ENCODE measurements at regions not wholly inside any gene's neighbourhood (a gene's known extent, or its start where the extent isn't known, plus 50 kb on each side); places are given as distances from the start of the nearest gene placed in this dataset.
A peak's percentile ranks its signal among the peaks of the same experiment; 100 is the strongest.

DNA sequence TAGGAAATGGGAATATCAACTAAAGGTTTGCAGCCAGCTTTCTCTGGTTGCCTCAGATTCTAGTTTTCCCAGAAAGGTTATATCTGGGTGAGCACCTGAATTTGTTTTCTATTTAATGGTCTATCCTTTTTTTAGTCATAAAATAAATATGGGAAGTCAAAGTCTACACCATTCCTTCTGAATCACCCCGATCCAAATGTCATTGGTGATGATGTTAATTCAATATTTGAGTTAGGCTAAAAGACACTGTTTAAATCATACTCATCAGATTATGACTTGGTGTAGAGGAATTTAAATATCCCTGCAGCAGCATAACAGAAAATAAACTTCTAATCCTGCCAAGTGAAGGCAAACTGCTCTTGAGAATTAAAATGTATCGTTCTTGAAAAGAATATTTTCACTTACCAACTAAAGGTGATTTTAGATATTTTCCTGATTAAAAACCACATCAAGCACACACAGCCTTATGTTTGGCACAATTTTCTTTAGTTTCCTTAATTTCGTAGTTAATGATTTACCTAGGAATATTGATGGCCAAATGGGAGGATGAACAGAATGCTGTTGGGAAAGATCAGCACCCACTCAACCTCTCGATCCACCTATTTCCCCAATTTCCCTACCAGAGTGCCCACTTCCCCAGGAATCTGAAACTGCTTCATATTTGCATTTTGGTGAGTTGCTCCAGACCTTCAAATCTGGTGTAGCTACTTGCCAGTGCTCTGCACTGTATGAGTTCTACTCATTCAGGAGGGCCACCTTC is 103.1 kb upstream of the TSLP start:
- H3K9me3 ChIP-seq (ENCODE audit: insufficient read depth, low read depth, low read length) = no peaks in the 10 kb centered on the region
- H3K27me3 Mint-ChIP-seq (ENCODE audit: low read depth, unreplicated experiment) = no peaks in the 10 kb centered on the region
- H3K79me2 ChIP-seq (ENCODE audit: insufficient read depth, low read length) = no peaks in the 10 kb centered on the region
- no peak overlapping the region for H3K4me3 Mint-ChIP-seq (ENCODE audit: unreplicated experiment)
- no peaks in the 10 kb centered on the region for H3K36me3 ChIP-seq (ENCODE audit: insufficient read depth, low read length)
- no peaks in the 10 kb centered on the region for H3K4me1 ChIP-seq (ENCODE audit: insufficient read depth, low read length)
- H3K9ac ChIP-seq (ENCODE audit: low read length) = no peak overlapping the region
- H3K27me3 ChIP-seq (ENCODE audit: insufficient read depth, low read length) = no peaks in the 10 kb centered on the region
- no peaks in the 10 kb centered on the region for H3K9me3 Mint-ChIP-seq (ENCODE audit: unreplicated experiment)
- H4K20me1 ChIP-seq (ENCODE audit: insufficient read depth, low read length) = no peaks in the 10 kb centered on the region
- H2AFZ ChIP-seq (ENCODE audit: low read depth, low read length) = no peak overlapping the region
- H3K4me3 ChIP-seq (ENCODE audit: insufficient read depth, low read depth, low read length) = no peak overlapping the region
- H3K36me3 Mint-ChIP-seq (ENCODE audit: low read depth, unreplicated experiment) = no peaks in the 10 kb centered on the region
- FAIRE-seq (no peak), DNase-seq (ENCODE audit: low read depth) (peak; percentile 8)
- no peaks in the 10 kb centered on the region for H3K4me1 Mint-ChIP-seq (ENCODE audit: low read depth, unreplicated experiment)
- no peak overlapping the region for H3K4me2 ChIP-seq (ENCODE audit: low read length)
- no peak overlapping the region for H3K27ac ChIP-seq (ENCODE audit: low read depth, low read length)
- TF ChIP-seq EZH2 (IDR thresholded peaks at IDR 0.05; ENCODE audit: insufficient read depth, low read length) = no peak
- TF ChIP-seq, protein P1, sequence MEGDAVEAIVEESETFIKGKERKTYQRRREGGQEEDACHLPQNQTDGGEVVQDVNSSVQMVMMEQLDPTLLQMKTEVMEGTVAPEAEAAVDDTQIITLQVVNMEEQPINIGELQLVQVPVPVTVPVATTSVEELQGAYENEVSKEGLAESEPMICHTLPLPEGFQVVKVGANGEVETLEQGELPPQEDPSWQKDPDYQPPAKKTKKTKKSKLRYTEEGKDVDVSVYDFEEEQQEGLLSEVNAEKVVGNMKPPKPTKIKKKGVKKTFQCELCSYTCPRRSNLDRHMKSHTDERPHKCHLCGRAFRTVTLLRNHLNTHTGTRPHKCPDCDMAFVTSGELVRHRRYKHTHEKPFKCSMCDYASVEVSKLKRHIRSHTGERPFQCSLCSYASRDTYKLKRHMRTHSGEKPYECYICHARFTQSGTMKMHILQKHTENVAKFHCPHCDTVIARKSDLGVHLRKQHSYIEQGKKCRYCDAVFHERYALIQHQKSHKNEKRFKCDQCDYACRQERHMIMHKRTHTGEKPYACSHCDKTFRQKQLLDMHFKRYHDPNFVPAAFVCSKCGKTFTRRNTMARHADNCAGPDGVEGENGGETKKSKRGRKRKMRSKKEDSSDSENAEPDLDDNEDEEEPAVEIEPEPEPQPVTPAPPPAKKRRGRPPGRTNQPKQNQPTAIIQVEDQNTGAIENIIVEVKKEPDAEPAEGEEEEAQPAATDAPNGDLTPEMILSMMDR (IDR thresholded peaks at IDR 0.05; ENCODE audit: insufficient read depth, low read depth, low read length) = no peak
- no peak overlapping the region for H3K27ac Mint-ChIP-seq (ENCODE audit: unreplicated experiment)

DNA sequence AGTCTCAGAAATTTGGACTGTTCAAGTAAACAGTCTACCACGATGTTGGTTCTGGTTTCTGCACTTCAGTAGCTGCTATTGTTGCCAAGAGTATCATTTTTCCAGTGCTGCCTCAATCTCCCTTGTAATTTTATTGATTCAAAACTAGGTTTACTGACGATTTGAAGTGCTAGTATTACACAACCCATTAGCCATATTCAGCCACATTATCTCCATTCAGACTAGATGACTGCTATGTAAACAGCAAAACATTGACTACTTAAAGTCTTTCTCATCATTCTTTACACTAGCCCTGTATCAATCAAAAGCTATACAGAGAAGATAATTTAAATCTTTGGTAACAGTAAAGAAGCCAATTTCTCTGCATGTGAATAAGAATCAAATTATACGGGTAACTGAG is 102.0 kb upstream of the TSLP start:
- Mint-ChIP-seq H3K27ac (ENCODE audit: unreplicated experiment) (no peak overlapping the region), H3K4me3 (ENCODE audit: unreplicated experiment) (no peak overlapping the region), H3K27me3 (ENCODE audit: low read depth, unreplicated experiment) (no peaks in the 10 kb centered on the region), H3K36me3 (ENCODE audit: low read depth, unreplicated experiment) (no peaks in the 10 kb centered on the region), H3K9me3 (ENCODE audit: unreplicated experiment) (no peaks in the 10 kb centered on the region), H3K4me1 (ENCODE audit: low read depth, unreplicated experiment) (no peaks in the 10 kb centered on the region)
- H3K4me1 ChIP-seq (ENCODE audit: insufficient read depth, low read length) = no peaks in the 10 kb centered on the region
- H3K27me3 ChIP-seq (ENCODE audit: insufficient read depth, low read length) = no peaks in the 10 kb centered on the region
- TF ChIP-seq, protein P1 (IDR thresholded peaks at IDR 0.05; ENCODE audit: insufficient read depth, low read depth, low read length) = no peak
- FAIRE-seq = no peak
- no peak overlapping the region for H3K4me2 ChIP-seq (ENCODE audit: low read length)
- no peak overlapping the region for H3K9ac ChIP-seq (ENCODE audit: low read length)
- H3K36me3 ChIP-seq (ENCODE audit: insufficient read depth, low read length) = no peaks in the 10 kb centered on the region
- no peak overlapping the region for H3K27ac ChIP-seq (ENCODE audit: low read depth, low read length)
- H3K4me3 ChIP-seq (ENCODE audit: insufficient read depth, low read depth, low read length) = no peak overlapping the region
- H3K79me2 ChIP-seq (ENCODE audit: insufficient read depth, low read length) = no peaks in the 10 kb centered on the region
- H3K9me3 ChIP-seq (ENCODE audit: insufficient read depth, low read depth, low read length) = no peaks in the 10 kb centered on the region
- DNase-seq (ENCODE audit: low read depth) = no peak
- no peaks in the 10 kb centered on the region for H4K20me1 ChIP-seq (ENCODE audit: insufficient read depth, low read length)
- H2AFZ ChIP-seq (ENCODE audit: low read depth, low read length) = no peak overlapping the region

DNA sequence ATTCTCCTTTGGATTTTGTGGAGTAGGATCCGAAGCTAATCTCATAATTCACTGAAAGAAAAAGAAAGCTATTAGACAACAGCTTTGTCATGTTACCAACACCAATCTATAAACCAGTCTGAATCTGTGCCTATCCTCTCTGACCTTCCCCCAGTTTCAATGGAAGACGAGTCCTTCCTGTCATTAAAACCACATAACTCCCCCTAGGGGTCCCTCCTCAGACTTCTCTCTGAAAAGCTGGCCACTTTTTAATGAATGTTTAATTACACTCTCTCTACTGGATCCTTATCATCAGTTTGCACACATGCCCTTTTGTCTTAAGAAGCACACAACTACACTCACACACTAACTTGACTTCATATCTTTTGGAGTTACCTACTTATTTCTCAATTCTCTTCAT is 98.0 kb upstream of the TSLP start:
- H3K27me3 Mint-ChIP-seq (ENCODE audit: low read depth, unreplicated experiment) = no peaks in the 10 kb centered on the region

More for the DNA sequence above, 98.0 kb upstream of the TSLP start:
- Mint-ChIP-seq H3K4me3 (ENCODE audit: unreplicated experiment) (no peak overlapping the region), H3K4me1 (ENCODE audit: low read depth, unreplicated experiment) (no peaks in the 10 kb centered on the region), H3K36me3 (ENCODE audit: low read depth, unreplicated experiment) (no peaks in the 10 kb centered on the region), H3K9me3 (ENCODE audit: unreplicated experiment) (peaks cover 4% of the 10 kb centered on the region), H3K27ac (ENCODE audit: unreplicated experiment) (no peak overlapping the region)
- H3K4me3 ChIP-seq (ENCODE audit: insufficient read depth, low read depth, low read length) = no peak overlapping the region
- no peaks in the 10 kb centered on the region for H3K4me1 ChIP-seq (ENCODE audit: insufficient read depth, low read length)
- DNase-seq (ENCODE audit: low read depth) (no peak), FAIRE-seq (no peak)
- no peak overlapping the region for H3K4me2 ChIP-seq (ENCODE audit: low read length)
- H3K27me3 ChIP-seq (ENCODE audit: insufficient read depth, low read length) = no peaks in the 10 kb centered on the region
- H3K36me3 ChIP-seq (ENCODE audit: insufficient read depth, low read length) = no peaks in the 10 kb centered on the region
- H3K9me3 ChIP-seq (ENCODE audit: insufficient read depth, low read depth, low read length) = no peaks in the 10 kb centered on the region
- H2AFZ ChIP-seq (ENCODE audit: low read depth, low read length) = no peak overlapping the region
- no peaks in the 10 kb centered on the region for H3K79me2 ChIP-seq (ENCODE audit: insufficient read depth, low read length)
- no peak overlapping the region for H3K9ac ChIP-seq (ENCODE audit: low read length)
- H4K20me1 ChIP-seq (ENCODE audit: insufficient read depth, low read length) = no peaks in the 10 kb centered on the region
- H3K27ac ChIP-seq (ENCODE audit: low read depth, low read length) = no peak overlapping the region
- TF ChIP-seq, protein P1 (IDR thresholded peaks at IDR 0.05; ENCODE audit: insufficient read depth, low read depth, low read length) = no peak
- TF ChIP-seq EZH2 (IDR thresholded peaks at IDR 0.05; ENCODE audit: insufficient read depth, low read length) = no peak

All from astrocyte (in vitro differentiated cells and primary cell).